GM12873 (cell line): ENCODE measurements at regions not wholly inside any gene's neighbourhood (a gene's known extent, or its start where the extent isn't known, plus 50 kb on each side); places are given as distances from the start of the nearest gene placed in this dataset.

Experiments
- TF ChIP-seq, protein P1 (sequence below): IDR thresholded peaks from 2 replicates; pipeline ENCODE4 v1.5.1; 2012; ENCODE audit warnings: low read depth, mild to moderate bottlenecking, moderate library complexity, low read length, control low read depth; ENCODE audit not compliant: insufficient read depth; ENCODE audit errors: missing control alignments

DNA sequence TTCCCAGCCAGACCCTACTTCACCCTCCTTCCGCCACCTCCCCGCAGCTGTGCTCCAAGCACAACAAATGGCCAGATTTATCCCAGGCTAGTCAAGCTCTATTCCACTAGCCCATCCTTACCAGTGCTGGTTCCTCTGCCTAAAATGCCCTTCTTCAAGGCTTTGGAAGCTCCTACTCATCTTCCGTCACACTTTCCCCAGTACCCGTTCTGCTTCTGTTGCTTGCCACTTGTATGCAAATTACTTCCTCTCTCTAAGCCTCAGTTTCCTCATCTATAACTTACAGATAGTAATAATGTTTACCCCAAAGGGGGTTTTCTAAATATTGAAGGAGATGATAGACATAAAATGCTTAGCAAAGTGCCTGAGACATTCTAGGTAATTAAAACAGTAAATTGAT, 193.1 kb downstream of the MAFB start:
- TF ChIP-seq, protein P1, sequence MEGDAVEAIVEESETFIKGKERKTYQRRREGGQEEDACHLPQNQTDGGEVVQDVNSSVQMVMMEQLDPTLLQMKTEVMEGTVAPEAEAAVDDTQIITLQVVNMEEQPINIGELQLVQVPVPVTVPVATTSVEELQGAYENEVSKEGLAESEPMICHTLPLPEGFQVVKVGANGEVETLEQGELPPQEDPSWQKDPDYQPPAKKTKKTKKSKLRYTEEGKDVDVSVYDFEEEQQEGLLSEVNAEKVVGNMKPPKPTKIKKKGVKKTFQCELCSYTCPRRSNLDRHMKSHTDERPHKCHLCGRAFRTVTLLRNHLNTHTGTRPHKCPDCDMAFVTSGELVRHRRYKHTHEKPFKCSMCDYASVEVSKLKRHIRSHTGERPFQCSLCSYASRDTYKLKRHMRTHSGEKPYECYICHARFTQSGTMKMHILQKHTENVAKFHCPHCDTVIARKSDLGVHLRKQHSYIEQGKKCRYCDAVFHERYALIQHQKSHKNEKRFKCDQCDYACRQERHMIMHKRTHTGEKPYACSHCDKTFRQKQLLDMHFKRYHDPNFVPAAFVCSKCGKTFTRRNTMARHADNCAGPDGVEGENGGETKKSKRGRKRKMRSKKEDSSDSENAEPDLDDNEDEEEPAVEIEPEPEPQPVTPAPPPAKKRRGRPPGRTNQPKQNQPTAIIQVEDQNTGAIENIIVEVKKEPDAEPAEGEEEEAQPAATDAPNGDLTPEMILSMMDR: no peak

DNA sequence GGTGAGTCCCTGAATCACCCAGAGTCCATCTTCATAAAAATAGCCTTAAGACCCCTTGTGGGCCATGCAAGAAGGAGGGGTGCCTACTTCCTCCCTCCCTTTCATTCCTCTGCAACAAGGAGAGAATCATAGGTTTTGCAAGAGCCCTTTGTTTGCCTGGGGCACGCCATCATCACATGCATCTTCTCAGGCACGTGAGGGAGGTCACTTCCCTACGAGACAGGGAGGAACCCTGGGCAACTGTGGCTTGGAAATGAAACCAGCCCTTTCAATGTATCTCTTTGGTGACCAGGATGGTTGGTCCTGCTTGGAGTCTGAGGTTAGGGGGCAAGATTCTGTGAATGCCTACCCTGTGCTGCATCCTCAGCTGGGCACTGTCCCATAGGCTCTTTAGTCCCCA, 194.8 kb downstream of the MAFB start:
- TF ChIP-seq, protein P1: no peak

DNA sequence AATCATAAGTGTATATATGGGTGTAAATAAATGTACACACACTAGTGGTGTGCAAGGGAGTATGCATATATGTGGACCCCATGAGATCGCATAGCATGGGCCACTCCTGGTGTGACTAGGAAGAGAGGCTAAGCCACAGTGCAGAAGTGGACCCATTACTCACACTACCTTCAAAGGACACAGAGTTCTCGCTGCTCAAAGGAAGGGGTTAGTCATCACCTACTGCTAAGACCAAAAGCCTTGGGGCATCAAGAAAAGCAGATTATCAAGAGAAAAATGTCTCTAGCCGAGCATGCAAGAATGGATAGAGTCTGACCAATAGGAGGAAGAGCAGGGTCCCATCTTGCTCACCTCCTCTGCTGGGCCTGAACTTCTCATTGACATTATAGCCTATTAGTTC, 195.5 kb downstream of the MAFB start:
- TF ChIP-seq, protein P1: no peak

DNA sequence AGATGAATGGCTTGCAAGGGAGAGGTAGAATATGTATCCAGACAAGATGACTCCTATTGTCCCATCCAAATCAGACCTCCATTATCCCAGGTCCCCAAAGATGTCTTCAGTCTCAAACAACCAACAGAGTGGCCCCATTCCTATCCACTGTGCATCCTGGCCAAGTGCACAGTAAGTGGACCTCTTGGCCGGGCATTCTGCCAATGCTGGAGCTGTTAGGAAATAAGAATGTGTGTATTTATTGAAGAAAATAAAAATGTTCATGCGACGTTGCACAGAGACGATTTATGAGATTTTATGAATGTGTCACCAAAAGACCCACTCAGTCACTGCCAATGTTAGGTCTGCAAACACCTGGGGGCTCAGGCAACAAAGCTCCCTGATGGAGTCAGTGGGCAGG, 196.0 kb downstream of the MAFB start:
- TF ChIP-seq, protein P1: no peak

DNA sequence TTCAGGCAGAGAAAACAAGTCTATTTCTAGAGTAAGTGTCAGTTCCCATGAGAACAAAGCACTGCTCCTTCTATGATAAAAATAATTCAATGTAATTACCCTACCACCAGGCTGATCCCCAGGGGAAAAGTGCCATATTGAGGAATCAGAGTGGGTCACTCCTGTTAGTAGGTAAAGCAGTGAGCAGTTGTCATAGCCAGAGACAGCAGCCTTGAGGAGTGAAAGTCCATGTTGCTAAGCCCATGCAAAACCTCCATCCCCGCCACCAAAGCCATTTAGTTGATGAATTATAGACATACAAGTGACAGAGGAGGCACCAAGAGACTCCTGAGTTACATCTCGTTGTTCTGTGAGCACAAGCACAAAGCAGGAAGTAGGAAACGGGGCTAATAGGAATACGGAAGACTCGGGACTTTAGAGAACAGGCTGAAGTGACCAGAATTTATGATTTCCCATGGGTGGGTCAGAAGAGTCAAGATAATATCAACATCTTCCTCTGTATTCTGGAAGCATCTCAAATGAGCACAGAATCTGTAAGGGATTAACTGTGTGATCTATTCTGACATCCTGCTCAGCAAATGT, 197.9 kb downstream of the MAFB start:
- TF ChIP-seq, protein P1: no peak

DNA sequence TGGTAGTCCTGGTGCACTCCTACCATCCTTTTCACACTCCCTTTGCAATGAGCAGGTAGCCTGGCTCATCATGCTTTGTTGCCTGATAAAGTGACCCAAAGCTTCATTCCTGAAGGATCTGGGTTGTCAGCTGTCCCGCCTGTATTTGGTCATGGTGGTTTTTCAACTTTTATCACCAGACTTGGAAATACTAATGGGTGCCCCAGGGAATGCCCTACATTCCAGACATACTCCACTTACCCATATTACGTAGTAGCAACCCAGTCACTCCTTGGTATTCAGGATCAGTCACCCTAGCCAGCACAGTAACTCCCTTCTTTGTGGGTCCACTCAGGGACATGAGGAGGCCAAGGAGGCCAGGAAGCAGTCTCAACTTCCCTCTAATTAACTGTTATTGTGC, 199.2 kb downstream of the MAFB start:
- TF ChIP-seq, protein P1: no peak

DNA sequence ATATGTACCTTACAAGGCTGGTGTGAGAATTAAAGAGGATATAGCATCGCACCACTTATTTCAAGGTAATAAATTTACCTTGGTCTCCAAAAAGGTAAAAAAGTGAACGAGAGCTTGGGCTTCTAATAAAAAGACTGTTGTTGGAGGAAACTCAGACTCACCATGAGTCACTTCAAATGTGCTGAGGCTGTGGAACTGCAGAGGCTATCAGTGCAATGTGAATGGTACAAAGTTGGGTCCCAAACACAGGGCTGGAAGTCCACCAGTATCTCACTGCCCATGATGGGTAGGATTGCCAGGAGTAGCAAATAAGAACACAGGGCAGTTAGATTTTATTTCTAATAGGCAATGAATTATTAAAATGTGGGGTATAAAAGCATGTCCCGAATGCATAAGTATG, 200.6 kb downstream of the MAFB start:
- TF ChIP-seq, protein P1: no peak
